Astrocyte (in vitro differentiated cells and primary cell): ENCODE measurements at regions not wholly inside any gene's neighbourhood (a gene's known extent, or its start where the extent isn't known, plus 50 kb on each side); places are given as distances from the start of the nearest gene placed in this dataset.
A peak's percentile ranks its signal among the peaks of the same experiment; 100 is the strongest.

ENCODE experiments used
- DNase-seq: peaks from one replicate; pipeline ENCODE4 v3.0.0-alpha.2; 2010; ENCODE audit warnings: low read depth
- FAIRE-seq: peaks from 2 replicates; lab custom pipeline; 2011; peaks lifted over from hg19 to GRCh38; lab: Jason Lieb, UNC
- H2AFZ ChIP-seq: 2 replicates; pipeline ENCODE4 v1.6.0; 2012; ENCODE audit warnings: low read depth, low read length, inconsistent platforms
- H3K27ac ChIP-seq: 2 replicates; pipeline ENCODE4 v1.5.1; 2011; ENCODE audit warnings: low read depth, low read length, inconsistent platforms
- H3K27me3 ChIP-seq: 2 replicates; pipeline ENCODE4 v1.6.0; 2011; ENCODE audit warnings: low read length, inconsistent platforms; ENCODE audit not compliant: insufficient read depth
- H3K36me3 ChIP-seq: 2 replicates; pipeline ENCODE4 v1.5.1; 2011; ENCODE audit warnings: low read length, inconsistent platforms; ENCODE audit not compliant: insufficient read depth
- H3K4me1 ChIP-seq: 2 replicates; pipeline ENCODE4 v1.5.1; 2011; ENCODE audit warnings: low read length, inconsistent platforms; ENCODE audit not compliant: insufficient read depth
- H3K4me2 ChIP-seq: 2 replicates; pipeline ENCODE4 v1.6.0; 2012; ENCODE audit warnings: low read length, inconsistent platforms
- H3K4me3 ChIP-seq: 2 replicates; pipeline ENCODE4 v1.5.1; 2011; ENCODE audit warnings: low read depth, mild to moderate bottlenecking, low read length, inconsistent platforms; ENCODE audit not compliant: insufficient read depth
- H3K79me2 ChIP-seq: 2 replicates; pipeline ENCODE4 v1.6.0; 2012; ENCODE audit warnings: mild to moderate bottlenecking, low read length, inconsistent platforms; ENCODE audit not compliant: insufficient read depth
- H3K9ac ChIP-seq: 2 replicates; pipeline ENCODE4 v1.6.0; 2012; ENCODE audit warnings: mild to moderate bottlenecking, low read length, inconsistent platforms
- H3K9me3 ChIP-seq: 2 replicates; pipeline ENCODE4 v1.5.1; 2012; ENCODE audit warnings: low read depth, mild to moderate bottlenecking, low read length, inconsistent platforms; ENCODE audit not compliant: insufficient read depth
- H4K20me1 ChIP-seq: 2 replicates; pipeline ENCODE4 v1.6.0; 2012; ENCODE audit warnings: low read length, inconsistent platforms; ENCODE audit not compliant: insufficient read depth
- H3K27ac Mint-ChIP-seq: one replicate; pipeline ENCODE4 v1.8.0; 2021; ENCODE audit warnings: mild to moderate bottlenecking, mixed read lengths; ENCODE audit not compliant: unreplicated experiment
- H3K27me3 Mint-ChIP-seq: one replicate; pipeline ENCODE4 v1.8.0; 2021; ENCODE audit warnings: low read depth, mixed read lengths; ENCODE audit not compliant: unreplicated experiment
- H3K36me3 Mint-ChIP-seq: one replicate; pipeline ENCODE4 v1.8.0; 2021; ENCODE audit warnings: low read depth, mixed read lengths; ENCODE audit not compliant: unreplicated experiment
- H3K4me1 Mint-ChIP-seq: one replicate; pipeline ENCODE4 v1.8.0; 2021; ENCODE audit warnings: low read depth, mixed read lengths; ENCODE audit not compliant: unreplicated experiment
- H3K4me3 Mint-ChIP-seq: one replicate; pipeline ENCODE4 v1.8.0; 2021; ENCODE audit warnings: mild to moderate bottlenecking, moderate library complexity, mixed read lengths; ENCODE audit not compliant: unreplicated experiment
- H3K9me3 Mint-ChIP-seq: one replicate; pipeline ENCODE4 v1.8.0; 2021; ENCODE audit warnings: mild to moderate bottlenecking, mixed read lengths; ENCODE audit not compliant: unreplicated experiment
- EZH2 ChIP-seq: IDR thresholded peaks from 2 replicates; pipeline ENCODE4 v1.6.1; 2012; ENCODE audit warnings: mild to moderate bottlenecking, low read length, inconsistent platforms; ENCODE audit not compliant: insufficient read depth
- TF ChIP-seq, protein P1 (sequence below): IDR thresholded peaks from 2 replicates; pipeline ENCODE4 v1.5.1; 2011; ENCODE audit warnings: low read depth, mild to moderate bottlenecking, inconsistent platforms, low read length, moderate library complexity; ENCODE audit not compliant: insufficient read depth

- no peak overlapping the region for H3K4me3 Mint-ChIP-seq
- Histone ChIP-seq H4K20me1 (no peaks in the 10 kb centered on the region), H3K4me3 (no peak overlapping the region), H3K4me1 (peaks cover 8% of the 10 kb centered on the region), H3K4me2 (no peak overlapping the region), H3K27ac (no peak overlapping the region), H2AFZ (no peak overlapping the region), H3K9me3 (no peaks in the 10 kb centered on the region), H3K9ac (no peak overlapping the region), H3K36me3 (no peaks in the 10 kb centered on the region), H3K79me2 (no peaks in the 10 kb centered on the region), H3K27me3 (no peaks in the 10 kb centered on the region)
- H3K4me1 Mint-ChIP-seq, result peaks cover 12% of the 10 kb centered on the region
- no peaks in the 10 kb centered on the region for H3K9me3 Mint-ChIP-seq
- TF ChIP-seq, protein P1, sequence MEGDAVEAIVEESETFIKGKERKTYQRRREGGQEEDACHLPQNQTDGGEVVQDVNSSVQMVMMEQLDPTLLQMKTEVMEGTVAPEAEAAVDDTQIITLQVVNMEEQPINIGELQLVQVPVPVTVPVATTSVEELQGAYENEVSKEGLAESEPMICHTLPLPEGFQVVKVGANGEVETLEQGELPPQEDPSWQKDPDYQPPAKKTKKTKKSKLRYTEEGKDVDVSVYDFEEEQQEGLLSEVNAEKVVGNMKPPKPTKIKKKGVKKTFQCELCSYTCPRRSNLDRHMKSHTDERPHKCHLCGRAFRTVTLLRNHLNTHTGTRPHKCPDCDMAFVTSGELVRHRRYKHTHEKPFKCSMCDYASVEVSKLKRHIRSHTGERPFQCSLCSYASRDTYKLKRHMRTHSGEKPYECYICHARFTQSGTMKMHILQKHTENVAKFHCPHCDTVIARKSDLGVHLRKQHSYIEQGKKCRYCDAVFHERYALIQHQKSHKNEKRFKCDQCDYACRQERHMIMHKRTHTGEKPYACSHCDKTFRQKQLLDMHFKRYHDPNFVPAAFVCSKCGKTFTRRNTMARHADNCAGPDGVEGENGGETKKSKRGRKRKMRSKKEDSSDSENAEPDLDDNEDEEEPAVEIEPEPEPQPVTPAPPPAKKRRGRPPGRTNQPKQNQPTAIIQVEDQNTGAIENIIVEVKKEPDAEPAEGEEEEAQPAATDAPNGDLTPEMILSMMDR, result no peak
- TF ChIP-seq EZH2, result no peak
- H3K36me3 Mint-ChIP-seq, result no peaks in the 10 kb centered on the region
- FAIRE-seq (no peak), DNase-seq (no peak)
- peaks cover 4% of the 10 kb centered on the region for H3K27me3 Mint-ChIP-seq
- peak overlapping the region; percentile 86 for H3K27ac Mint-ChIP-seq
These were observed 163.4 kb downstream of the ARL4C start for GRCh38 chr2:234333168-234334130.

DNA sequence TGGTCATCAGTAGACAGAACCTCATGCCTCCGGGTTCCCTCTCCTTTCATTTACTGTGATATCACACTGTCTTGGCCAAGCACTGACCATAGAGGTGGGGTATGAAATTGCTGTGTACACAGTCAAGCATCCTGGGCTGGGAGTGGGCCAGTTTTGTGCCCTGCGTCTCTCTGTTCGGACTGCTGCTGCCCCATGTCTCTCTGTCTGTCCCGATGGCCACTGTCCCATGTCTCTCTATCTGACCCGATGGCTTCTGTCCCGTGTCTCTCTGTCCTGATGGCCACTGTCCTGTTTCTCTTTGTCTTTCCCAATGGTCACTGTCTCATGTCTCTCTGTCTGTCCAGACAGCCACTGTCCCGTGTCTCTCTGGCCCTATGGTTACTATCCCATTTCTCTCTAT, 164.9 kb downstream of the ARL4C start:
- H3K27ac Mint-ChIP-seq, result no peak overlapping the region
- DNase-seq, result no peak
- H3K36me3 ChIP-seq, result no peaks in the 10 kb centered on the region
- H3K79me2 ChIP-seq, result no peaks in the 10 kb centered on the region
- no peak overlapping the region for H3K4me3 ChIP-seq
- H3K4me1 ChIP-seq, result peaks cover 8% of the 10 kb centered on the region
- no peaks in the 10 kb centered on the region for H3K9me3 ChIP-seq
- H3K36me3 Mint-ChIP-seq, result no peaks in the 10 kb centered on the region
- no peak overlapping the region for H3K4me3 Mint-ChIP-seq
- peaks cover 12% of the 10 kb centered on the region for H3K4me1 Mint-ChIP-seq
- H3K27ac ChIP-seq, result no peak overlapping the region
- peaks cover 10% of the 10 kb centered on the region for H3K27me3 Mint-ChIP-seq
- H3K9me3 Mint-ChIP-seq, result no peaks in the 10 kb centered on the region
- H3K27me3 ChIP-seq, result no peaks in the 10 kb centered on the region
- no peak overlapping the region for H3K4me2 ChIP-seq
- no peaks in the 10 kb centered on the region for H4K20me1 ChIP-seq
- no peak overlapping the region for H3K9ac ChIP-seq
- TF ChIP-seq, protein P1, result no peak
- no peak for TF ChIP-seq EZH2
- H2AFZ ChIP-seq, result no peak overlapping the region
- FAIRE-seq, result no peak

GRCh38 chr2:234331566-234331965, 165.3 kb downstream of the ARL4C start:
- Mint-ChIP-seq H3K9me3 (no peaks in the 10 kb centered on the region), H3K4me3 (no peak overlapping the region), H3K4me1 (peaks cover 12% of the 10 kb centered on the region), H3K27me3 (peaks cover 10% of the 10 kb centered on the region), H3K36me3 (no peaks in the 10 kb centered on the region), H3K27ac (no peak overlapping the region)
- no peak for DNase-seq
- H3K27me3 ChIP-seq, result no peaks in the 10 kb centered on the region
- H4K20me1 ChIP-seq, result no peaks in the 10 kb centered on the region
- H3K9me3 ChIP-seq, result no peaks in the 10 kb centered on the region
- no peak overlapping the region for H3K9ac ChIP-seq
- peaks cover 8% of the 10 kb centered on the region for H3K4me1 ChIP-seq
- no peak overlapping the region for H3K4me2 ChIP-seq
- H3K36me3 ChIP-seq, result no peaks in the 10 kb centered on the region
- no peak overlapping the region for H2AFZ ChIP-seq
- no peak overlapping the region for H3K4me3 ChIP-seq
- no peak for FAIRE-seq
- TF ChIP-seq, protein P1, result no peak
- no peak for TF ChIP-seq EZH2
- H3K27ac ChIP-seq, result no peak overlapping the region
- no peaks in the 10 kb centered on the region for H3K79me2 ChIP-seq
